Stimulated activated naive CD8-positive, alpha-beta T cell treated with anti-CD3 and anti-CD28 coated beads, Interleukin-15, Interleukin-2, amounts not matched to agents 100 U/mL and 50 U/mL, for 24 hours (primary cell): ENCODE measurements at regions not wholly inside any gene's neighbourhood (a gene's known extent, or its start where the extent isn't known, plus 50 kb on each side); places are given as distances from the start of the nearest gene placed in this dataset.
"Not testable (repeated sequence)": the region's sequence is repeated elsewhere in the genome, so short reads cannot be mapped to it uniquely, and the experiment has no call there.

ENCODE experiments used
- ATAC-seq: fragments of 150-1000 bp; cut with Tn5 transposase; one replicate; pipeline ENCODE4 v1.10.0; 2021
- DNase-seq: peaks from one replicate; pipeline ENCODE4 v3.0.0; 2021

GRCh38 chr2:15681089-15681885, 89.6 kb downstream of the DDX1 start:
- DNase-seq (no peak), ATAC-seq (no peak)

GRCh38 chr2:15682354-15682753, 90.7 kb downstream of the DDX1 start:
- ATAC-seq = no peak
- DNase-seq = no peak

GRCh38 chr2:15684161-15685039, 92.7 kb downstream of the DDX1 start:
- DNase-seq = no peak
- ATAC-seq = no peak

GRCh38 chr2:15685143-15685542, 93.5 kb downstream of the DDX1 start:
- no peak for ATAC-seq

GRCh38 chr2:15686643-15687042, 95.0 kb downstream of the DDX1 start:
- no peak for DNase-seq
- ATAC-seq = no peak

More at GRCh38 chr2:15685143-15685542, 93.5 kb downstream of the DDX1 start:
- no peak for DNase-seq

GRCh38 chr2:15687243-15687642, 95.6 kb downstream of the DDX1 start:
- ATAC-seq (no peak), DNase-seq (no peak)

GRCh38 chr2:15687720-15688119, 96.1 kb downstream of the DDX1 start:
- DNase-seq (no peak), ATAC-seq (no peak)

GRCh38 chr2:15688924-15689568, 97.4 kb downstream of the DDX1 start:
- no peak for ATAC-seq
- DNase-seq = no peak

- DNase-seq (no peak), ATAC-seq (no peak)
Measured at GRCh38 chr2:15689654-15690053, 98.0 kb downstream of the DDX1 start.

- DNase-seq = no peak
- no peak for ATAC-seq
Measured at GRCh38 chr2:15691586-15692310, 100.1 kb downstream of the DDX1 start.

GRCh38 chr2:15692551-15693377, 101.1 kb downstream of the DDX1 start:
- ATAC-seq (no peak), DNase-seq (no peak)

- no peak for ATAC-seq
- no peak for DNase-seq
Measured at GRCh38 chr2:15693382-15693781, 101.7 kb downstream of the DDX1 start.

- no peak for ATAC-seq
- DNase-seq = no peak
Measured at GRCh38 chr2:15693926-15694588, 102.4 kb downstream of the DDX1 start.

- no peak for DNase-seq
- ATAC-seq = no peak
Measured at GRCh38 chr2:15694589-15694986, 102.9 kb downstream of the DDX1 start.

GRCh38 chr2:15695582-15696330, 104.1 kb downstream of the DDX1 start:
- no peak for DNase-seq
- ATAC-seq = no peak

- ATAC-seq, DNase-seq: not testable (repeated sequence)
Measured at GRCh38 chr2:15696606-15697170, 105.0 kb downstream of the DDX1 start.

GRCh38 chr2:15700131-15700530, 108.5 kb downstream of the DDX1 start:
- DNase-seq (no peak), ATAC-seq (no peak)

GRCh38 chr2:15700599-15701340, 109.1 kb downstream of the DDX1 start:
- ATAC-seq = no peak
- no peak for DNase-seq
